ENCODE measurements at regions not wholly inside any gene's neighbourhood (a gene's known extent, or its start where the extent isn't known, plus 50 kb on each side); places are given as distances from the start of the nearest gene placed in this dataset.

GRCh38 chr19:28324275-28325060 lies 888.5 kb downstream of the UQCRFS1 start:
- no peaks in the 10 kb centered on the region for H3K9me3 ChIP-seq
- H3K4me1 ChIP-seq, result no peaks in the 10 kb centered on the region
- intact Hi-C loops (cut with DNase I), result no loop called here
- TF ChIP-seq CTCF (IDR thresholded peaks at IDR 0.05), result no peak
- no peaks in the 10 kb centered on the region for H3K36me3 ChIP-seq
- H3K4me3 ChIP-seq, result no peak overlapping the region
- no peaks in the 10 kb centered on the region for H3K27me3 ChIP-seq
- DNase-seq (ENCODE audit: low spot score in 2 of 2), result no peak
- H3K27ac ChIP-seq, result no peak overlapping the region

GRCh38 chr19:28322945-28323344 lies 890.0 kb downstream of the UQCRFS1 start:
- TF ChIP-seq CTCF (IDR thresholded peaks at IDR 0.05), result no peak
- Histone ChIP-seq H3K27ac (no peak overlapping the region), H3K36me3 (no peaks in the 10 kb centered on the region), H3K9me3 (no peaks in the 10 kb centered on the region), H3K4me3 (no peak overlapping the region), H3K27me3 (no peaks in the 10 kb centered on the region), H3K4me1 (no peaks in the 10 kb centered on the region)
- no peak for DNase-seq (ENCODE audit: low spot score in 2 of 2)
- intact Hi-C loops (cut with DNase I), result no loop called here

GRCh38 chr19:28322491-28322890 lies 890.5 kb downstream of the UQCRFS1 start:
- DNase-seq (ENCODE audit: low spot score in 2 of 2), result no peak
- no peaks in the 10 kb centered on the region for H3K36me3 ChIP-seq
- intact Hi-C loops (cut with DNase I), result no loop called here

GRCh38 chr19:28319918-28320317 lies 893.0 kb downstream of the UQCRFS1 start:
- no peaks in the 10 kb centered on the region for H3K4me1 ChIP-seq
- H3K36me3 ChIP-seq, result no peaks in the 10 kb centered on the region
- no peak for DNase-seq (ENCODE audit: low spot score in 2 of 2)
- H3K9me3 ChIP-seq, result no peaks in the 10 kb centered on the region
- H3K27me3 ChIP-seq, result no peaks in the 10 kb centered on the region
- no peak for TF ChIP-seq CTCF (IDR thresholded peaks at IDR 0.05)
- no peak overlapping the region for H3K4me3 ChIP-seq
- no peak overlapping the region for H3K27ac ChIP-seq
- intact Hi-C loops (cut with DNase I), result no loop called here

More at GRCh38 chr19:28322491-28322890, 890.5 kb downstream of the UQCRFS1 start:
- no peaks in the 10 kb centered on the region for H3K9me3 ChIP-seq
- no peak for TF ChIP-seq CTCF (IDR thresholded peaks at IDR 0.05)
- no peak overlapping the region for H3K27ac ChIP-seq
- no peak overlapping the region for H3K4me3 ChIP-seq
- no peaks in the 10 kb centered on the region for H3K27me3 ChIP-seq
- no peaks in the 10 kb centered on the region for H3K4me1 ChIP-seq

GRCh38 chr19:28319227-28319626 lies 893.7 kb downstream of the UQCRFS1 start:
- no peak for TF ChIP-seq CTCF (IDR thresholded peaks at IDR 0.05)
- H3K27me3 ChIP-seq, result no peaks in the 10 kb centered on the region
- no peak overlapping the region for H3K4me3 ChIP-seq
- no peak overlapping the region for H3K27ac ChIP-seq
- H3K9me3 ChIP-seq, result no peaks in the 10 kb centered on the region
- no peak for DNase-seq (ENCODE audit: low spot score in 2 of 2)
- H3K36me3 ChIP-seq, result no peaks in the 10 kb centered on the region
- intact Hi-C loops (cut with DNase I), result no loop called here
- H3K4me1 ChIP-seq, result no peaks in the 10 kb centered on the region
